GM04504 (cell line): ENCODE measurements at regions not wholly inside any gene's neighbourhood (a gene's known extent, or its start where the extent isn't known, plus 50 kb on each side); places are given as distances from the start of the nearest gene placed in this dataset.
"Not testable (repeated sequence)": the region's sequence is repeated elsewhere in the genome, so short reads cannot be mapped to it uniquely, and the experiment has no call there.

Experiments used
- DNase-seq: peaks from one replicate; pipeline ENCODE4 v3.0.0-alpha.2; 2012; ENCODE audit warnings: low read depth

GRCh38 chr11:134725716-134726639 lies 313.9 kb upstream of the B3GAT1 start:
- DNase-seq, result no peak

- DNase-seq, result no peak
Observed at GRCh38 chr11:134725211-134725610, 313.2 kb upstream of the B3GAT1 start.

- no peak for DNase-seq
Observed at GRCh38 chr11:134724779-134725140, 312.7 kb upstream of the B3GAT1 start.

GRCh38 chr11:134724106-134724778 lies 312.2 kb upstream of the B3GAT1 start:
- DNase-seq, result no peak

GRCh38 chr11:134720691-134721070 lies 308.6 kb upstream of the B3GAT1 start:
- not testable (repeated sequence) for DNase-seq

- DNase-seq, result not testable (repeated sequence)
Observed at GRCh38 chr11:134719940-134720690, 308.1 kb upstream of the B3GAT1 start.

GRCh38 chr11:134719397-134719796 lies 307.4 kb upstream of the B3GAT1 start:
- no peak for DNase-seq

GRCh38 chr11:134716582-134716981 lies 304.5 kb upstream of the B3GAT1 start:
- no peak for DNase-seq

- DNase-seq, result no peak
Observed at GRCh38 chr11:134714021-134714656, 302.1 kb upstream of the B3GAT1 start.

- DNase-seq, result no peak
Observed at GRCh38 chr11:134712228-134713145, 300.4 kb upstream of the B3GAT1 start.

- no peak for DNase-seq
Observed at GRCh38 chr11:134711588-134711987, 299.5 kb upstream of the B3GAT1 start.

- DNase-seq, result no peak
Observed at GRCh38 chr11:134710861-134711407, 298.9 kb upstream of the B3GAT1 start.

GRCh38 chr11:134705858-134706257 lies 293.8 kb upstream of the B3GAT1 start:
- DNase-seq, result no peak

GRCh38 chr11:134702827-134703226 lies 290.8 kb upstream of the B3GAT1 start:
- no peak for DNase-seq

- DNase-seq, result no peak
Observed at GRCh38 chr11:134701564-134702165, 289.6 kb upstream of the B3GAT1 start.

- DNase-seq, result no peak
Observed at GRCh38 chr11:134700101-134700640, 288.1 kb upstream of the B3GAT1 start.

GRCh38 chr11:134696455-134696854 lies 284.4 kb upstream of the B3GAT1 start:
- no peak for DNase-seq

GRCh38 chr11:134691985-134692384 lies 279.9 kb upstream of the B3GAT1 start:
- DNase-seq, result no peak

GRCh38 chr11:134691295-134691873 lies 279.3 kb upstream of the B3GAT1 start:
- DNase-seq, result no peak

GRCh38 chr11:134689886-134690285 lies 277.8 kb upstream of the B3GAT1 start:
- DNase-seq, result no peak
